Tongue (tissue), 1 donor: ENCODE measurements at regions not wholly inside any gene's neighbourhood (a gene's known extent, or its start where the extent isn't known, plus 50 kb on each side); places are given as distances from the start of the nearest gene placed in this dataset.

Experiments used
- DNase-seq: peaks from one replicate; pipeline ENCODE4 v3.0.0-alpha.2; 2015

- DNase-seq: no peak
Measured at GRCh38 chr4:167702391-167702790, 389.9 kb upstream of the ANXA10 start.

GRCh38 chr4:167711517-167711916 lies 380.8 kb upstream of the ANXA10 start:
- no peak for DNase-seq

- DNase-seq: no peak
Measured at GRCh38 chr4:167713756-167714155, 378.6 kb upstream of the ANXA10 start.

- DNase-seq: no peak
Measured at GRCh38 chr4:167715176-167715575, 377.2 kb upstream of the ANXA10 start.

GRCh38 chr4:167717495-167717894 lies 374.8 kb upstream of the ANXA10 start:
- DNase-seq: no peak

- no peak for DNase-seq
Measured at GRCh38 chr4:167721617-167722486, 370.5 kb upstream of the ANXA10 start.

GRCh38 chr4:167722487-167722808 lies 369.9 kb upstream of the ANXA10 start:
- no peak for DNase-seq

- DNase-seq: no peak
Measured at GRCh38 chr4:167724941-167725340, 367.4 kb upstream of the ANXA10 start.

GRCh38 chr4:167730769-167731168 lies 361.6 kb upstream of the ANXA10 start:
- DNase-seq: no peak

GRCh38 chr4:167745024-167745687 lies 347.2 kb upstream of the ANXA10 start:
- DNase-seq: no peak

- no peak for DNase-seq
Measured at GRCh38 chr4:167767281-167767680, 325.1 kb upstream of the ANXA10 start.

- no peak for DNase-seq
Measured at GRCh38 chr4:167774646-167775045, 317.7 kb upstream of the ANXA10 start.

- DNase-seq: no peak
Measured at GRCh38 chr4:167775375-167775774, 317.0 kb upstream of the ANXA10 start.

- no peak for DNase-seq
Measured at GRCh38 chr4:167779280-167779679, 313.1 kb upstream of the ANXA10 start.

- DNase-seq: no peak
Measured at GRCh38 chr4:167779864-167780263, 312.5 kb upstream of the ANXA10 start.

- DNase-seq: peak; percentile 27
Measured at GRCh38 chr4:167784826-167785225, 307.5 kb upstream of the ANXA10 start.

- DNase-seq: no peak
Measured at GRCh38 chr4:167785523-167785922, 306.8 kb upstream of the ANXA10 start.

GRCh38 chr4:167786504-167786903 lies 305.8 kb upstream of the ANXA10 start:
- DNase-seq: no peak

GRCh38 chr4:167787231-167787630 lies 305.1 kb upstream of the ANXA10 start:
- DNase-seq: peak; percentile 8

- DNase-seq: no peak
Measured at GRCh38 chr4:167802463-167803212, 289.7 kb upstream of the ANXA10 start.

GRCh38 chr4:167811958-167812357 lies 280.4 kb upstream of the ANXA10 start:
- no peak for DNase-seq

GRCh38 chr4:167826281-167826680 lies 266.1 kb upstream of the ANXA10 start:
- DNase-seq: no peak

GRCh38 chr4:167831855-167832254 lies 260.5 kb upstream of the ANXA10 start:
- no peak for DNase-seq
